ENCODE measurements at regions not wholly inside any gene's neighbourhood (a gene's known extent, or its start where the extent isn't known, plus 50 kb on each side); places are given as distances from the start of the nearest gene placed in this dataset.

GRCh38 chr1:22363403-22364325 is 88.0 kb upstream of the ZBTB40 start:
- DNase-seq, result no peak

GRCh38 chr1:22364326-22364650 is 87.4 kb upstream of the ZBTB40 start:
- no peak for DNase-seq

GRCh38 chr1:22364764-22365163 is 86.9 kb upstream of the ZBTB40 start:
- no peak for DNase-seq

- DNase-seq, result no peak
Measured at GRCh38 chr1:22365331-22366295, 86.0 kb upstream of the ZBTB40 start.

- DNase-seq, result no peak
Measured at GRCh38 chr1:22366346-22366745, 85.3 kb upstream of the ZBTB40 start.

- no peak for DNase-seq
Measured at GRCh38 chr1:22368125-22368524, 83.5 kb upstream of the ZBTB40 start.

- no peak for DNase-seq
Measured at GRCh38 chr1:22369294-22370189, 82.1 kb upstream of the ZBTB40 start.

GRCh38 chr1:22370190-22370498 is 81.5 kb upstream of the ZBTB40 start:
- no peak for DNase-seq

- DNase-seq, result no peak
Measured at GRCh38 chr1:22371408-22371807, 80.2 kb upstream of the ZBTB40 start.

GRCh38 chr1:22373252-22373651 is 78.4 kb upstream of the ZBTB40 start:
- DNase-seq, result no peak

GRCh38 chr1:22374001-22374400 is 77.7 kb upstream of the ZBTB40 start:
- no peak for DNase-seq

GRCh38 chr1:22375601-22376000 is 76.0 kb upstream of the ZBTB40 start:
- no peak for DNase-seq

- no peak for DNase-seq
Measured at GRCh38 chr1:22376001-22376400, 75.7 kb upstream of the ZBTB40 start.

- no peak for DNase-seq
Measured at GRCh38 chr1:22376546-22376945, 75.1 kb upstream of the ZBTB40 start.

GRCh38 chr1:22376976-22377375 is 74.7 kb upstream of the ZBTB40 start:
- no peak for DNase-seq

GRCh38 chr1:22379566-22379965 is 72.1 kb upstream of the ZBTB40 start:
- DNase-seq, result no peak

GRCh38 chr1:22380024-22380785 is 71.4 kb upstream of the ZBTB40 start:
- no peak for DNase-seq

GRCh38 chr1:22383526-22384294 is 67.9 kb upstream of the ZBTB40 start:
- no peak for DNase-seq

- DNase-seq, result no peak
Measured at GRCh38 chr1:22385537-22385936, 66.1 kb upstream of the ZBTB40 start.

GRCh38 chr1:22386774-22387173 is 64.9 kb upstream of the ZBTB40 start:
- DNase-seq, result no peak

GRCh38 chr1:22387919-22388580 is 63.6 kb upstream of the ZBTB40 start:
- no peak for DNase-seq

Data from stimulated activated CD4-positive, alpha-beta T cell treated with anti-CD3 and anti-CD28 coated beads, Interleukin-2, amount 100 ng/mL, for 48 hours (primary cell).